ENCODE measurements at regions not wholly inside any gene's neighbourhood (a gene's known extent, or its start where the extent isn't known, plus 50 kb on each side); places are given as distances from the start of the nearest gene placed in this dataset.
"Not testable (repeated sequence)": the region's sequence is repeated elsewhere in the genome, so short reads cannot be mapped to it uniquely, and the experiment has no call there.

GRCh38 chrX:131675596-131676194 is 131.8 kb downstream of the OR13H1 start:
- intact Hi-C loops (cut with micrococcal nuclease): no loop called here
- H3K4me1 ChIP-seq: no peaks in the 10 kb centered on the region

GRCh38 chrX:131677655-131678628 is 134.1 kb downstream of the OR13H1 start:
- DNase-seq: no peak
- H3K27ac ChIP-seq (replicated peaks): no peak overlapping the region
- TF ChIP-seq CTCF (IDR thresholded peaks at IDR 0.05; ENCODE audit: borderline replicate concordance): peak; percentile 58
- H3K4me3 ChIP-seq: no peak overlapping the region
- H3K4me1 ChIP-seq: no peaks in the 10 kb centered on the region
- H3K9me3 ChIP-seq (replicated peaks): no peaks in the 10 kb centered on the region
- no peaks in the 10 kb centered on the region for H3K36me3 ChIP-seq
- intact Hi-C loops (cut with micrococcal nuclease): no loop called here
- H3K27me3 ChIP-seq (ENCODE audit: low read depth): no peaks in the 10 kb centered on the region

More at GRCh38 chrX:131675596-131676194, 131.8 kb downstream of the OR13H1 start:
- H3K27ac ChIP-seq (replicated peaks): no peak overlapping the region
- no peak for DNase-seq
- no peaks in the 10 kb centered on the region for H3K27me3 ChIP-seq (ENCODE audit: low read depth)
- no peak overlapping the region for H3K4me3 ChIP-seq
- H3K9me3 ChIP-seq (replicated peaks): no peaks in the 10 kb centered on the region
- no peaks in the 10 kb centered on the region for H3K36me3 ChIP-seq
- peak; percentile 31 for TF ChIP-seq CTCF (IDR thresholded peaks at IDR 0.05; ENCODE audit: borderline replicate concordance)

GRCh38 chrX:131682735-131683134 is 138.9 kb downstream of the OR13H1 start:
- intact Hi-C loops (cut with micrococcal nuclease); H3K27ac ChIP-seq (replicated peaks); H3K36me3 ChIP-seq; H3K4me3 ChIP-seq; H3K4me1 ChIP-seq; H3K9me3 ChIP-seq (replicated peaks); DNase-seq; H3K27me3 ChIP-seq (ENCODE audit: low read depth): not testable (repeated sequence)

GRCh38 chrX:131693359-131693758 is 149.5 kb downstream of the OR13H1 start:
- DNase-seq: no peak
- Histone ChIP-seq H3K4me1 (no peaks in the 10 kb centered on the region), H3K36me3 (no peaks in the 10 kb centered on the region), H3K9me3 (replicated peaks) (no peaks in the 10 kb centered on the region), H3K27ac (replicated peaks) (no peak overlapping the region), H3K4me3 (no peak overlapping the region), H3K27me3 (ENCODE audit: low read depth) (no peaks in the 10 kb centered on the region)
- intact Hi-C loops (cut with micrococcal nuclease): no loop called here
- TF ChIP-seq CTCF (IDR thresholded peaks at IDR 0.05; ENCODE audit: borderline replicate concordance): no peak

- intact Hi-C loops (cut with micrococcal nuclease); H3K4me1 ChIP-seq; H3K27me3 ChIP-seq (ENCODE audit: low read depth); H3K27ac ChIP-seq (replicated peaks); H3K9me3 ChIP-seq (replicated peaks); DNase-seq; H3K36me3 ChIP-seq; H3K4me3 ChIP-seq: not testable (repeated sequence)
Measured at GRCh38 chrX:131696989-131697388, 153.1 kb downstream of the OR13H1 start.

GRCh38 chrX:131703646-131704045 is 159.8 kb downstream of the OR13H1 start:
- H3K4me1 ChIP-seq: no peaks in the 10 kb centered on the region
- H3K36me3 ChIP-seq: no peaks in the 10 kb centered on the region
- H3K27me3 ChIP-seq (ENCODE audit: low read depth): no peaks in the 10 kb centered on the region
- no peak overlapping the region for H3K4me3 ChIP-seq
- no peak for DNase-seq
- H3K27ac ChIP-seq (replicated peaks): no peak overlapping the region
- H3K9me3 ChIP-seq (replicated peaks): no peaks in the 10 kb centered on the region
- no peak for TF ChIP-seq CTCF (IDR thresholded peaks at IDR 0.05; ENCODE audit: borderline replicate concordance)
- intact Hi-C loops (cut with micrococcal nuclease): no loop called here
